AG10803 (cell line): ENCODE measurements at regions not wholly inside any gene's neighbourhood (a gene's known extent, or its start where the extent isn't known, plus 50 kb on each side); places are given as distances from the start of the nearest gene placed in this dataset.

Experiments used
- DNase-seq: peaks from one replicate; pipeline ENCODE4 v3.0.0; 2010; ENCODE audit warnings: low read depth
- H3K4me3 ChIP-seq: 2 replicates; pipeline ENCODE4 v1.5.1; 2011; ENCODE audit warnings: mild to moderate bottlenecking, low read length, control low read depth
- CTCF ChIP-seq: conservative IDR thresholded peaks from 2 replicates; pipeline ENCODE4 v1.5.1; 2011; ENCODE audit warnings: mild to moderate bottlenecking, low read length, control low read depth, inconsistent platforms

GRCh38 chr9:82260691-82261090 is 272.1 kb downstream of the SPATA31D1 start:
- no peak for TF ChIP-seq CTCF
- no peak overlapping the region for H3K4me3 ChIP-seq
- no peak for DNase-seq

GRCh38 chr9:82263619-82264018 is 275.0 kb downstream of the SPATA31D1 start:
- TF ChIP-seq CTCF: no peak
- no peak for DNase-seq
- H3K4me3 ChIP-seq: no peak overlapping the region

- no peak overlapping the region for H3K4me3 ChIP-seq
- peak; percentile 99 for DNase-seq
- no peak for TF ChIP-seq CTCF
Observed at GRCh38 chr9:82271106-82271561, 282.6 kb downstream of the SPATA31D1 start.

GRCh38 chr9:82273121-82273520 is 284.5 kb downstream of the SPATA31D1 start:
- TF ChIP-seq CTCF: no peak
- H3K4me3 ChIP-seq: no peak overlapping the region
- DNase-seq: no peak

GRCh38 chr9:82275258-82275927 is 286.8 kb downstream of the SPATA31D1 start:
- H3K4me3 ChIP-seq: no peak overlapping the region
- DNase-seq: no peak
- no peak for TF ChIP-seq CTCF

GRCh38 chr9:82281066-82281465 is 292.5 kb downstream of the SPATA31D1 start:
- TF ChIP-seq CTCF: no peak
- peak; percentile 3 for DNase-seq
- no peak overlapping the region for H3K4me3 ChIP-seq

GRCh38 chr9:82284758-82285157 is 296.2 kb downstream of the SPATA31D1 start:
- no peak overlapping the region for H3K4me3 ChIP-seq
- no peak for TF ChIP-seq CTCF
- DNase-seq: peak; percentile 7
